HG02610 (cell line): ENCODE measurements at regions not wholly inside any gene's neighbourhood (a gene's known extent, or its start where the extent isn't known, plus 50 kb on each side); places are given as distances from the start of the nearest gene placed in this dataset.

Source experiments
- ATAC-seq: cut with Tn5 transposase; IDR thresholded peaks from one replicate; pipeline ENCODE4 v1.9.1; 2021; ENCODE audit warnings: mild to moderate bottlenecking, moderate library complexity; ENCODE audit not compliant: unreplicated experiment

GRCh38 chr16:66290431-66290830, 76.1 kb upstream of the CDH5 start:
- ATAC-seq, result no peak

DNA sequence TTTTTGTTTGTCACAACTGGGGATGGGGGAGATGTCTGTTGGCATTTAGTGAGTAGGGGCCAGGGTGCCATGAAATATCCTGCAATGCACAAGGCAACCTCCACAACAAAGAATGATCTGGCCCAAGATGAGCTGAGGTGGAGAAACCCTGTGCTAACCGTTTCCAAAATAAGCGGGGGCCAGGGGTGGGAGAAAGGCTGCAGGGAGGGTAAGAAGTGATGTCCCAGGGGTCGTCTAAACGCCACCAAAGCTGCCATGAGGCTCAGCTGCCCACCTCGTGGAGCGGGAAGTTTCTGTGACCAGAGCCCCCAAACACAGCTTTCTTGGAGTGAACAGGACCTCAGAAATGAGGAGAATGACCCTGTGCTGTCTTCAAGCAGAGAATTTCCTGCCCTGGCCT, 76.5 kb upstream of the CDH5 start:
- no peak for ATAC-seq

DNA sequence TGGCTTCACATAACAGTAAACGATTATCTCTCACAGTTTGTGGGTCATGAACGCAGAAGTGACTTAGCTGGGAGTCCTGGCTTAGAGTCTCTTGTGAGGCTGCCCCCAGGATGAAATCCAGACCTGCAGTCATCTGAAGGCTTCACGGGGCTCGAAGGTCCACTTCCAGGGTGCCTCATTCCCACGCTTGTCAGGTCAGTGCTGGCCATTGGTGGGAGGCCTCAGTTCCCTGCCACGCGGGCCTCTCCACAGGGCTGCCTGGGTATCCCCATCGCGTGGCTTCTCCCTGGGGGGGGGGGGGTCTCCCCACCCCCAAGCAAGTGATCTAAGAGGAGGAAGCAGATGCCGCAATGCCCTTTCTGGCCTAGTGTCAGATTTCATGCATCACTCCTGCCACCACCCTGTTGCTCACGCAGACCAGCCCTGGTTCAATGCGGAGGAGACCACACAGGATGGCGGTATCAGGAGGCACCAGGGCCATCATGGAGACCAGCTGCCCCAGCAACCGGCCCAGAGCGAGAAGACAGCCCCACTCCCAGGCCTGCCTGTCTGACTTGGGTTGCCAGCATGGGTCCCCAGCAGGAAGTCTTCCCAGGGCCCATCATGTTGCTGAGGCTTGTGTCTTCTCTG, 77.3 kb upstream of the CDH5 start:
- no peak for ATAC-seq

DNA sequence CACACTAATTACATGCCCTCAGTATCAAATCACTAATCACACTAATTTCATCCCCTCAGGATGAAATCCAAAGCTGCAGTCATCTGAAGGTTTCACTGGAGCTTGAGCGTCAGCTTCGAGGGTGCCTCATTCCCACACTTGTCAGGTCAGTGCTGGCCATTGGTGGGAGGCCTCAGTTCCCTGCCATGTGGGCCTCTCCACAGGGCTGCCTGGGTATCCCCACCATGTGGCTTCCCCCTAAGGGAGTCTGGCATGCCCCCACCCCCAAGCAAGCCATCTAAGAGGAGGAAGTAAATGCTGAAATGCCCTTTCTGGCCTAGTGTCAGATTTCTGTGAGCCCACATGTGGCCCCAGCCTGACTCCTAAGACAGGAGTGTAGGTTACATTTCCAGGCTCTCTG, 78.6 kb upstream of the CDH5 start:
- no peak for ATAC-seq

GRCh38 chr16:66287416-66287815, 79.1 kb upstream of the CDH5 start:
- no peak for ATAC-seq

DNA sequence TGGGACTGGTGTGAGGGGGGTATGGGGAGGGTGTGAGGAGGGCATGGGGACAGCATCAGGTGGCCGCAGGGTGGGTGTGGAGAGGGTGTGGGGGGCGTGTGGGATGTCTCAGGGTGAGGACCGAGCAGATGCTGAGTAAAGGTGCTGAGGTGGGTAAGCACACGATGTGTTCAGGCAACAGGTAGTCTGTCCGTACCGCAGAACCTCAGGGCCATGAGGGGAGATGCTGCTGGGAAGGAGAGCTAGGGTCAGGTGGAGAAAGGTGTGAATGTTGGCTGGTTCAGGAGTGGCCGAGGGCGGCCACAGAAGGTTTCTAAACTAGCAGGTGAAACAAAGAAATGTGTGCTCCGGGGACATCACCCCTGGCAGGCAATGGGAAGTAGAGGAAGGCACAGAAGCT, 80.0 kb upstream of the CDH5 start:
- no peak for ATAC-seq

- ATAC-seq, result no peak
Measured at GRCh38 chr16:66278604-66279262, 87.8 kb upstream of the CDH5 start.

- ATAC-seq, result no peak
Measured at GRCh38 chr16:66278111-66278531, 88.4 kb upstream of the CDH5 start.

DNA sequence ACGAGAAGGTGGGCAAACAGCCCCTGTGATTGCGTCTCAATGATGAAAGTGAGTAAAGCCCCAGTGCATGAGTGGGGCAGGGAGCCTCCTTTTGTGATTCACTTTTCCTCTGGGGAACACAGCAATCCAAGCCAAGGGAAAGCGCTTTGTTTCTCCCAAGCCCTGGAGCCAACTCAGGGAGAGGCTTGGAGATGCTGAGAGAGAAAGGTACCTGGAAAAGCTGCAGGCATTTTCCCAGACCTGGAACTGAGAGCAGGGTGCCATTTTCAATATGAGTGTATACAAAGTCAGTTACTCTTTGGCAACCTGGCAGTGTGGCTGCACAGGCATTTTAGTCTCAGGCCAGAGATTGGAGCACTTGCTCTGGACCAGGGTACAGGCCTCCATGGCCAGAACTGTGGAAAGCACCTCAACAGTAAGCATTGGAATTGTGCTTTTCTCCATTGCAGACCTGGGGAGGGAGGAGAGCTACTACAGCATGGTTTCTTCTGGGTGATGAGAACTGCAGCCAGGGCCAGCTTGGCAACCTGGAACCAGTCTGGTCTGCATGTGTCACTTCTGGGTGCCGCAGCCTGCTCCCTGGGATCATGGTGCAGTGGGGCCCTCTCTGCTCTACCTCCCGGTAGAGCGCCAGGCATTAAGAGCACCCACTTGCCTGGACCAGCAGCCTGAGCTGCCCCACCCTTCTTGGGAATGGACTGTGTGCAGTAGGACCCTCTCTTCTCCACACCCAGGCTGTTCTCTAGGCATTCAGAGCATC, 89.0 kb upstream of the CDH5 start:
- ATAC-seq, result no peak

GRCh38 chr16:66275775-66276428, 90.6 kb upstream of the CDH5 start:
- ATAC-seq, result no peak

- no peak for ATAC-seq
Measured at GRCh38 chr16:66274335-66275110, 92.0 kb upstream of the CDH5 start.

DNA sequence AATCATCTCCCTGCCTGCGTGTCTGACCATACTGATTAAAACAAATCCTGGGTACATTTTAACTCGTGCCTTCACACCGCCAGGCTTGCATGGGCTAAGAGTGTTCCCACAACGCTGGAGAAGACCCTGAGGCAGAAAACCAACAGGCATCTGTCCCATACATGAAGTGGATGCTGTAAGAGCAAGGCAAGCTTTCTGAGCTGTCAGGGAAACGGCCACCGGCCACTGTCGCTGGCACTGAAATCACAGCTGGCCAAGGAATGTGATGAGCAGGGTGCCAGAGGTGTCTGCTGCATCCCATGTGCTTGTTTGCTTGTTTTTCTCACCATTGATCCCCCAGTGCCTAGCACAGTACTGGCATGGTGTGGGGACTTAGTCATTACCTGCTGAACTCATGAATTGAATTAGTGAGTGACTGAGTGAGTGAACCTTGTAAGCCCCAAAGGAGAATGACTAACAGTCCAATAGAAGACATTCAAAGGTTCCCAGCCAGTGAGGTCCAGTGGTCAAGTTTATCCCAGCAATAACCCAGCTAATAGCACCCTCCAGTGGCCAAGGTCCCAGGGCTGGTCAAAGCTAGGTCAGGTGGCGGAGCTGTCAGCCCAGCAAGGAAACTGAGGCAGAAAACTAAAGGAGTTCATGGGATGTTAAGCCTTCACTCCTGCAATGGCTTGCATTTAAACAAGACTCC, 92.7 kb upstream of the CDH5 start:
- no peak for ATAC-seq

DNA sequence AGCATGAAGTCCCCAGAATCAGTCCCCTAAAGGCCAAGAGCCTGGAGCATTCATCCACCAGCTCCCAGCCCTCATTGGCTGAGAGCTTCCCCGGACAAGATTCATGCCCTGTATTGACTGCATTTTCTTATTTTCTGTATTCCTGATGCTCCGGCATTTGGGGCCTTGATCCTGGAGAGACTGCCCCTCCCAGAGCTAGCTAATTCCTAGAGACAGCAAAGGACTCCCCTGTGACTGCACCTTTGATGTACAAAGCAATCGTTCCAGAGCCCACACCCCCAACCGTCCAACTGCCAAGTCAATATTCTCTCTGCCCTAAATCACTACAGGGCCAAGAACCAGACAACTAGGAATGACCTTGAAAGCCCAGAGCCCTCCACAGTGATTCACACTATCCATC, 93.4 kb upstream of the CDH5 start:
- no peak for ATAC-seq

DNA sequence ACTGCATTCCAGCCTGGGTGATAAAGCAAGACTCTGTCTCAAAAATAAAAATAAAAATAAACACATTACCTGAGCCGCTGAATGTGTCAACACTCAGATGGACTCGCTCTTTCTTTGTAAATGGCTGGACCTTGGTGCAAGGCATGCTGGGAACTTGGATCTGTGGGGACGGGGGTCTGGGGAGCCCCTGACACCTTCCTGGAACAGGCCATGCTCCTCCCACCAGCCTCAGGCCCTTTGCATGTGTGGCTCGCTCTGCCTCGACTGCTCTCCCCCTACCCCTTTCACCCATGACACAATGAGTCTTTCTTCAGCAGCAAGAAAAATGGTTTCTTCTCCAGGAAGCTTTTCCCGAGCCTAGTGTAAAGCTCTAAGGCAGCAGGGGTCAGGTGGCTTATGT, 94.0 kb upstream of the CDH5 start:
- ATAC-seq, result no peak

GRCh38 chr16:66271074-66272060, 95.1 kb upstream of the CDH5 start:
- ATAC-seq, result no peak

DNA sequence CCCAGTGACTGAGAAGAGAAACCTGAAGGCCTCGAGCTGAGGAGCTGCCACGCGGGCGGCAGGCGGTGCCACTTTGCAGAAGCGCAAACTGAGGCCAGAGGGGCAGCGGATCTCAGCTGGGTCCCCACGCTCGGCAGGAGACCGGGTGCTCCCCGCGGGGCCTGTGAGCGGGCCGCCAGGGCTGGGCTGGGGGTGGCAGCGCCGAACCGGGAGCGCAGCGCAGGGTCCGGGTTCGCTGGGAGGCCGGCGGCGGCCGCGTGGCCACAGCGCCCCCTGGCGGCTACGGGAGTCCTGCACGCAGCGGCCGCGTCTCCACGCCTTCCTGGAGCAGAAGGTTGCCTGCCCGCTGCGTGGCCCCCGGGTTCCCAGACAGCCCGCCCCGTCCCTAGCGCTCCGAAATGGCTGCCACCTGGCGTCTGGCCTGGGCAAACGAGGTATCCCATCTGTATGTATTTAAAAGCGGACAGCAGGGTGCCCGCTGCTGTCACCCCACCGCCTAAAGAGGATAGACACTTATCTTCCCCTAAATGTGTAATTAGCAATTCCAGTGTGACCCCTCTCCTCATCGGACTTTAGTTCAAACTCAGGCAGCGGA, 96.1 kb upstream of the CDH5 start:
- ATAC-seq, result peak; percentile 55

DNA sequence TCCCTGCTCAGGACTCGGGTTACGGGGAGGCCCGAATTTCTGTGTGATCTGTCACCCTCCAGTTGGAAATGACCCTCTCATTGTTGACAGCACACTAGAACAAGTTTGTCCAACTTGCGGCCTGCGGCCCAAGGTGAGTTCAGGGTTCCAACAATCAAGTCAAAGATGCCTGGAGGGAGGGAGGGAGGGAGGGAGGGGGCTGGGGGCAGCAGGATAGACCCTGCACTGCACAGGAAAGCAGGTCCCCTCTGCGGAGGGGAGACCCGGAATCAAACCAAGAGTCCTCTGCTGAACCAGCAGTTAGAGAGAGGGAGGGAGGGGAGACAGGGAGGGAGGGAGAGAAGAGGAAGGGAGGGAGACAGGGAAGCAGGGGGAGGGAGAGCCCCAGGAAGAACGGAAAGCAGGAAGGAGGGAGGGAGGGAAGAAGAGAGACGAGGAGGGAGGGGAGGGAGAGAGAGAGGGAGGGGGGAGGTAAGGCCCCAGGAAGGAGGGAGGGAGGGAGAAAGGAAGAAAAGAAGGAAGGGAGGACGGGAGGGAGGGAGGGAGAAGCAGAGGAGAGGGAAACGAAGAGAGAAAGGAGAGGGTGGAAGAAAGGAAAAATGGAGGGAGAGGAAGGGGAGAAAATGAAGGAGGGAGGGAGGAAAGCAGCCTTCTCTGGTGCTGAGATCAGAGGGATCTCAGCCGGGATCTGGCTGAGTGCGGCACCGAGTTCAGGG, 96.7 kb upstream of the CDH5 start:
- no peak for ATAC-seq
